ENCODE measurements at regions not wholly inside any gene's neighbourhood (a gene's known extent, or its start where the extent isn't known, plus 50 kb on each side); places are given as distances from the start of the nearest gene placed in this dataset.

GRCh38 chr9:86549401-86549811 lies 195.2 kb upstream of the TUT7 start:
- peaks cover 11% of the 10 kb centered on the region for H3K27me3 Mint-ChIP-seq
- H3K4me3 Mint-ChIP-seq, result no peak overlapping the region
- H3K27ac Mint-ChIP-seq, result no peak overlapping the region
- peaks cover 20% of the 10 kb centered on the region for H3K4me1 Mint-ChIP-seq (ENCODE audit: unreplicated experiment)
- no peaks in the 10 kb centered on the region for H3K36me3 Mint-ChIP-seq
- H3K9me3 Mint-ChIP-seq, result peaks cover 5% of the 10 kb centered on the region
- no peak for TF ChIP-seq CTCF (conservative IDR thresholded peaks at IDR 0.05)
- DNase-seq (ENCODE audit: extremely low spot score, unreplicated experiment), result no peak

GRCh38 chr9:86548220-86548619 lies 194.0 kb upstream of the TUT7 start:
- no peak overlapping the region for H3K27ac Mint-ChIP-seq
- H3K27me3 Mint-ChIP-seq, result peaks cover 8% of the 10 kb centered on the region
- no peak for TF ChIP-seq CTCF (conservative IDR thresholded peaks at IDR 0.05)
- H3K36me3 Mint-ChIP-seq, result no peaks in the 10 kb centered on the region
- no peak for DNase-seq (ENCODE audit: extremely low spot score, unreplicated experiment)
- peaks cover 20% of the 10 kb centered on the region for H3K4me1 Mint-ChIP-seq (ENCODE audit: unreplicated experiment)
- peaks cover 5% of the 10 kb centered on the region for H3K9me3 Mint-ChIP-seq
- H3K4me3 Mint-ChIP-seq, result no peak overlapping the region

GRCh38 chr9:86547571-86547970 lies 193.4 kb upstream of the TUT7 start:
- Mint-ChIP-seq H3K9me3 (peaks cover 5% of the 10 kb centered on the region), H3K4me3 (no peak overlapping the region), H3K4me1 (ENCODE audit: unreplicated experiment) (peaks cover 20% of the 10 kb centered on the region), H3K27ac (no peak overlapping the region), H3K27me3 (peaks cover 8% of the 10 kb centered on the region), H3K36me3 (no peaks in the 10 kb centered on the region)
- no peak for DNase-seq (ENCODE audit: extremely low spot score, unreplicated experiment)
- TF ChIP-seq CTCF (conservative IDR thresholded peaks at IDR 0.05), result no peak

- Mint-ChIP-seq H3K27ac (no peak overlapping the region), H3K27me3 (peaks cover 8% of the 10 kb centered on the region), H3K4me3 (no peak overlapping the region)
Measured at GRCh38 chr9:86546712-86547111, 192.5 kb upstream of the TUT7 start.

GRCh38 chr9:86545090-86545489 lies 190.9 kb upstream of the TUT7 start:
- Mint-ChIP-seq H3K4me1 (ENCODE audit: unreplicated experiment) (peaks cover 20% of the 10 kb centered on the region), H3K4me3 (no peak overlapping the region), H3K36me3 (no peaks in the 10 kb centered on the region), H3K27ac (no peak overlapping the region), H3K27me3 (peaks cover 8% of the 10 kb centered on the region), H3K9me3 (peaks cover 5% of the 10 kb centered on the region)
- TF ChIP-seq CTCF (conservative IDR thresholded peaks at IDR 0.05), result no peak
- no peak for DNase-seq (ENCODE audit: extremely low spot score, unreplicated experiment)

More at GRCh38 chr9:86546712-86547111, 192.5 kb upstream of the TUT7 start:
- Mint-ChIP-seq H3K4me1 (ENCODE audit: unreplicated experiment) (peaks cover 20% of the 10 kb centered on the region), H3K9me3 (peaks cover 5% of the 10 kb centered on the region), H3K36me3 (no peaks in the 10 kb centered on the region)
- TF ChIP-seq CTCF (conservative IDR thresholded peaks at IDR 0.05), result no peak
- DNase-seq (ENCODE audit: extremely low spot score, unreplicated experiment), result no peak

GRCh38 chr9:86541014-86541570 lies 186.9 kb upstream of the TUT7 start:
- H3K4me1 Mint-ChIP-seq (ENCODE audit: unreplicated experiment), result peaks cover 4% of the 10 kb centered on the region
- H3K9me3 Mint-ChIP-seq, result no peaks in the 10 kb centered on the region
- no peak overlapping the region for H3K4me3 Mint-ChIP-seq
- H3K36me3 Mint-ChIP-seq, result peaks cover 3% of the 10 kb centered on the region
- no peak for TF ChIP-seq CTCF (conservative IDR thresholded peaks at IDR 0.05)
- H3K27ac Mint-ChIP-seq, result no peak overlapping the region
- no peak for DNase-seq (ENCODE audit: extremely low spot score, unreplicated experiment)
- H3K27me3 Mint-ChIP-seq, result no peaks in the 10 kb centered on the region
